Skeletal muscle cell (primary cell): ENCODE measurements at regions not wholly inside any gene's neighbourhood (a gene's known extent, or its start where the extent isn't known, plus 50 kb on each side); places are given as distances from the start of the nearest gene placed in this dataset.

Experiments used
- DNase-seq: peaks from one replicate; pipeline ENCODE4 v3.0.0-alpha.2; 2010; ENCODE audit warnings: low read depth
- H3K4me3 ChIP-seq: 2 replicates; pipeline ENCODE4 v1.5.1; 2011; ENCODE audit warnings: low read depth, mild to moderate bottlenecking, control low read depth, low read length, moderate library complexity

DNA sequence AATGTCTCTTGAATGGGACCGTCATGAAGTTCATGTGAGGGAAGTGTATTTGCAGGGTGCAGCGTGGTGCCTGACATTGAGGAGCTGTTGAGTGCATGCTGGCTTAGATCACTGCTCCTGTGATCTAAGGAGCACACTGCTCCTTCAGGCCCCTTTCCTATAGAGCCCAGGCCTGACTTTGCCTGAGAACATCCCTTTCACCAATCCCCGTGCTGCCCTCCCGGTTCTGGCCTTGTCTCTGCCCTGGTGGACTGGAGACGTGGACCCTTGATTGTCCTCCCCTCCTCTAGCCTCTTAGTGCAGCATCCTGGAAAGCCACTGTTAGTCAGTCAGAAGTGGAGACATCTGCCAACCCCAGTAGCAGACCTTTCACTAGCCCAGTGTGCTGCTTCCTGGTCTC is 323.6 kb upstream of the HS6ST1 start:
- no peak overlapping the region for H3K4me3 ChIP-seq
- DNase-seq = no peak

DNA sequence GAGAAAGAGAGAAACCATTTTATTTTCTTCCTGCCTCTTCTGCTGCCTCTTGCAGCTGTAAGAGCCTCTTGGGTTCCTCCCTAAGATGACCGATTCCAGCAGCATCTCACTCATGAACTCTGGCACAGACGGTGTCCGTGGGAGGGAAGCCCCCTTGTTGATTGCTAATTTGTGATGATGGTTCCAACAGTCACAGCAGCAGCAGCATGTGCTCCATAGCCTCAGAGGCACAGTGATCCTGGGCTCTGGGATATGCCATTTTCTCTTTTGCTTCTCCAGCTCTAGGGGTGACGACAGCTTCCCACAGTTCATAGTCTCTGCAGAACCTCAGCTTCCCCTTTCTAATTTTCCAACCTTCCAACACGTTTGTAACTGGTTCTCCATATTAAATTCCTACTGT is 324.2 kb upstream of the HS6ST1 start:
- DNase-seq = no peak
- H3K4me3 ChIP-seq = no peak overlapping the region

DNA sequence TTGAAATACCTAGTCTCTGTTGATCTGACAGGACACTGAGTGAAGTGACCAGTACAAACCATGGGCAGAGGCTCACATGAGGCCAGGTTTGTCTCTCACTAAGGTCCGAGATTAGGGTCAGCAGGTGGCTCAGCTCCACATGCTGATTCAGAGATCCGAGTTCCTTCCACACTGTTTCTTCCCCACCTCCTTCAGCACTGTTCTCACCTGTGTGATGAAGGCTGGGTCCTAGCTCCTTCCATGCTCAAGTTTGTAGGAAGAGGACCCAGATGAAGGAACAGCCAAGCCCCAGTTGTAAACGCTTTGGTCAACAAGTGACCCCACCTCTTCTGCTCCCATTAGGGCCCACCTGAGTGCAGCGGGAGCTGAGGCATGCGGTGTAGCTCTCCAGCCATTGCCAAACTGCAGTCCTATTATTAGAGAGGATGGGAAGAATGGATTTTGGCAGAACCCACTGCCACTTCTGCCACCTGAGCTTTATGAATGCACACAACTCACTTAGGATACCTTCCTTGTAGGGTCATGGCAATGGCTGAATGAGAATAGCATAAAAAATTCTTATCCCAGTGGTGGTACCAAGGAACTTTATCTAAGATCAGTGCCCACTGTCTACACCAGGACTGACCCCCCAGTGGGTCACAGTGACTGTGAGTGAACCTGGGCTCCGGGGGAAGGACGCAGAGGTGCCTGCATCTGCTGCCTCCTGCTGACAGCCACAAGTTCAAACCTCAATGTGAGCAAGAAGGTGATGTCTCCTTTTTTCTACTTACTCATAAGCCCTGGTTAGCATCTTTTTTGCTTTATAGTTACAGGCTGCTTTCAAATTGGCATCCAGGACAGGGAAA is 324.8 kb upstream of the HS6ST1 start:
- no peak overlapping the region for H3K4me3 ChIP-seq
- DNase-seq = no peak

- DNase-seq = no peak
- H3K4me3 ChIP-seq = no peak overlapping the region
These were observed 325.5 kb upstream of the HS6ST1 start for GRCh38 chr2:128644156-128644555.

- DNase-seq = no peak
- no peak overlapping the region for H3K4me3 ChIP-seq
These were observed 326.1 kb upstream of the HS6ST1 start for GRCh38 chr2:128644718-128645256.

DNA sequence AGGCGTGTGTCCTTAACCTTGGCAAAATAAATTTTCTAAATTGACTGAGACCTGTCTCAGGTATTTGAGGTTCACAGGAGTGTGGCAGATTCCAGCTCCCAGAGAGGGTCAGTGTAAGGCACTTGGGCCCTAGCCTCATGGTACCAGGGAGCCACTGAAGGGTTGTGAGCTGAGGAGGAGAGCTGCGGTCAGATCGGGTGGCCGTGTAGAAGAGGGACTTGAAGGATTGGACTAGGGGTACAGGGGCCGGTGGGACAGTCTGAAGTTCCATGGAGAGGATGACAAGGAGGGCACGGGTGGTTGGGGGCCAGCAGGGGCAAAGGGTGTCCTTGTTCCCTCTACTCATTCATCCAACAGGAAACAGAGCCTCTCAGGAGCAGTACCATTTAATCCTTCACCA is 327.0 kb upstream of the HS6ST1 start:
- no peak for DNase-seq

DNA sequence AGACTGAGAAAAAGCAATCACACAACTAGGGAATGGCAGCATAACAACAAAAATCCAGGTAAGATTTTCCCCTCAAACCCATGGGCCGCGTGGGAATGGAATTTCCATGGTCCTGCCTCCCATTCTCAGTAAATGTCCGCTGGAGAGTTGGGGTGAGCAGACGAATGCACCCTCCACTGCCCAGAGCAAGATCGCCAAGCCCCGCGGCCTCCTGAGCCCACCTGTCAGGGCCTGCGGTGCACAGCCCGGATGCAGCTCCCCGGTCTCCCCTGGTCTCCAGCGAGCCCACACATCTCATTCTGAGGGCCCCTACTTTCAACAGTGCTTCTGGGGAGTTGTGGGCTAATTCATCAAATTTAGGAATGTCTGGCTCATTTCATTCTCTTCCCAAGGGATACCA is 327.4 kb upstream of the HS6ST1 start:
- no peak overlapping the region for H3K4me3 ChIP-seq
- no peak for DNase-seq

More for the DNA sequence above, 327.0 kb upstream of the HS6ST1 start:
- no peak overlapping the region for H3K4me3 ChIP-seq

DNA sequence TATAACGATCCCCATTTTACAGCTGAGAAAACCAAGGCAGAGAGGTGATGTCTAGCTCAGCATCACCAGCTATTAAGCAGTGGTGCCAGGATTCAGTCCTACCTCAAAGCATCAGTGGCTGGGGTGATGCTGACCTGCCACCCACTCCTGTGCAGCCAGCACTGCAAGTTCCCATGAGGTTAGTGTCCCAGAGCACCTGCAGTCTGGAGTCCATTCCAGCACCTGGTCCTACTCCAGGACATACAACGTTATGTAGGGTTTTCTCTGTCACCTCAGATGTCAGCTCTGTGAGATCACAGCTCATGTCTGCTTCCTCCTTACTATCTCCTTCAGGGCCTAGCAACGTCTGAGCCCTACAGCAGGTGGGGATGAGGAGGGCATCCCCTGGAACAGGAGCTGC is 328.0 kb upstream of the HS6ST1 start:
- no peak overlapping the region for H3K4me3 ChIP-seq
- DNase-seq = no peak

GRCh38 chr2:128651000-128651399 is 332.3 kb upstream of the HS6ST1 start:
- no peak for DNase-seq
- no peak overlapping the region for H3K4me3 ChIP-seq

GRCh38 chr2:128654408-128654807 is 335.7 kb upstream of the HS6ST1 start:
- H3K4me3 ChIP-seq = no peak overlapping the region
- DNase-seq = no peak

GRCh38 chr2:128660836-128661235 is 342.2 kb upstream of the HS6ST1 start:
- no peak overlapping the region for H3K4me3 ChIP-seq
- no peak for DNase-seq

DNA sequence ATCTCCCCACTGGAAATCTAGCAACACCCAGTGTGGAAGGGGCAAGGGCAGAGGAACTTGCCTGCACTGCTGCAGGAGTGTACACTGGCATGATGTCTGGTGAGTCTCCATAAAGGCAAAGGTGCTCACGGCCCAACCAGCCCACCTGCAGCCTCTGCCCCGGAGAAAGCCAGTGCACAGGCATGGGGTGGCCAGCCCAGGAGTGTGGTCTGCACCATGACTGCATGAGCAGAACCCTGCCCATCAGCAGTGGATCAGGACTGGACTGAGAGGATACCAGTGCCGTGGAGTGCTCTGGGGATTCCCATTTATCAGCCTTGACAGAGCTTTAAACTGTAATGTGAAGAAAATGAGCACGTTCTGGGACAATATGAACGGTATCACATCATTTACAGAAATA is 342.6 kb upstream of the HS6ST1 start:
- no peak overlapping the region for H3K4me3 ChIP-seq
- DNase-seq = no peak

DNA sequence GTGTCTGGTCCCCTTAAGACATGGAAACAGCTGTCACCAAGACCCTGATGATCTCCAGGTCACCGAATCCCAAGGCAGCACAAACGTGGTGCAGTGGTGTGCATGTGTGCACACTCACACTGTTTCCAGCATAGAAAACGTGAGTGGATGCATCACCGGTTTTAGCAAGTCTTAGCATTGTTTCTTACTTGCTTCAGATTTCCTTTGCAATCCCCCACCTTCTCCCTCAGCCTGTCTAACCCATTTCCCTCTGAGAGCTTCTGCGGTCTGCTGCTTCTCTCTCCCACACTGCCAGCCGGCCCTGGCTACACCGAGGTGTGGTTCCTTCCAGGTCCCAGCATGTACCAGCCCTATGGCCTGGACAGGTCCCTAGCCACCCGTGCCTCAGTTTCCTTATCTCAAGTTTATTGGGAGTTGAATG is 343.4 kb upstream of the HS6ST1 start:
- DNase-seq = no peak
- H3K4me3 ChIP-seq = no peak overlapping the region

- H3K4me3 ChIP-seq = no peak overlapping the region
- DNase-seq = no peak
These were observed 344.8 kb upstream of the HS6ST1 start for GRCh38 chr2:128663371-128664050.

- no peak overlapping the region for H3K4me3 ChIP-seq
These were observed 345.9 kb upstream of the HS6ST1 start for GRCh38 chr2:128664499-128664971.

GRCh38 chr2:128665113-128665512 is 346.4 kb upstream of the HS6ST1 start:
- DNase-seq = no peak
- H3K4me3 ChIP-seq = no peak overlapping the region

More at GRCh38 chr2:128664499-128664971, 345.9 kb upstream of the HS6ST1 start:
- DNase-seq = no peak

DNA sequence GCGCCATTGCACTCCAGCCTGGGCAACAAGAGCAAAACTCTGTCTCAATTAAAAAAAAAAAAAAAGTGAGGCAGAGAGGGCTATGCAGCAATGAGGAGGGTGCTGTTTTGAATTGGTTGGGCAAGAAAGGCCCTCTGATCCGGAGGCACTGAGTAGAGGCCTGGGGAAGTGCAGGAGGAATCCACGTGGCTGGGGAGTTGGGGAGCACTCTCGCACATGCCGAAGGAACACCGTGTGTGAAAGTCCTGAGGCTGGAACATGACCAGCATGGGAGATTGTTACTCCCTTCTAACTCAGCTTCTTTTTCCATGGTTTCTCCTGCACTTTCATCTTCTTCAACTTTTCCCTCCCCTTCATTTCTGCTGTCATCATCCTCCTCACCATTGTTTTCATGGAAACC is 347.9 kb upstream of the HS6ST1 start:
- DNase-seq = no peak
- no peak overlapping the region for H3K4me3 ChIP-seq

- H3K4me3 ChIP-seq = no peak overlapping the region
- DNase-seq = no peak
These were observed 348.7 kb upstream of the HS6ST1 start for GRCh38 chr2:128667391-128667790.

- no peak for DNase-seq
- H3K4me3 ChIP-seq = no peak overlapping the region
These were observed 350.3 kb upstream of the HS6ST1 start for GRCh38 chr2:128668946-128669345.

DNA sequence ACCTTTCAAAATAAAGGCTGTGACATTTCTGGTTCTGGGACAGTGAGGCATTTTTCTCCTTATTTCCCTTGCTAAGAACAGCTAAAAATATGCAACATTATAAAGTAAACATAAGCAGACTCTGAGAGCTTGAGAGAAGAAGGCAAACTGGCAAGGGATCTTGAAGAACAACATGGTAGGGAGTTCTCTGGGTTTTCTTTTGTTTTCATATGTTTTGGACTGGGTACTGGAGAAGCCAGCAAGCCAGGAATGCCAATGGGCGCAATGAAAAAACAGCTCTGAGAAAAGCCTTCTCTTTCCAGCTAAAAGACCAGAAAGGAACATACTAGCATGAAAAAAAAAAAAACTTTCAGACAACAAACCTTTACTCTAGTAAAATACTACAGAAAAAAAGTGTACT is 351.4 kb upstream of the HS6ST1 start:
- DNase-seq = no peak
- H3K4me3 ChIP-seq = no peak overlapping the region
